WTC11 (cell line): ENCODE measurements at regions not wholly inside any gene's neighbourhood (a gene's known extent, or its start where the extent isn't known, plus 50 kb on each side); places are given as distances from the start of the nearest gene placed in this dataset.

Experiments used
- ATAC-seq: fragments of 200-7000 bp; cut with Tn5 transposase; 2 replicates; pipeline ENCODE4 v1.10.0; 2021; ENCODE audit warnings: mild to moderate bottlenecking, moderate library complexity
- CTCF ChIA-PET: fragments of 300-600 bp; sonication (Branson Sonifier 250); formaldehyde crosslinking; loops from one replicate; lab custom pipeline; 2021; ENCODE audit warnings: antibody characterized with exemption; lab: Charles Lee
- POLR2A ChIA-PET: fragments of 350-600 bp; sonication (Branson Sonifier 250); formaldehyde crosslinking; loops from one replicate; lab custom pipeline; 2021; ENCODE audit warnings: antibody characterized with exemption; lab: Charles Lee
- DNase-seq: peaks from one replicate; pipeline ENCODE4 v3.0.0; 2021; ENCODE audit warnings: low spot score
- H3K27ac Mint-ChIP-seq: 2 replicates; pipeline ENCODE4 v1.8.0; 2021; ENCODE audit warnings: mixed read lengths
- H3K27me3 Mint-ChIP-seq: 2 replicates; pipeline ENCODE4 v1.8.0; 2021; ENCODE audit warnings: low read depth, mild to moderate bottlenecking, moderate library complexity, mixed read lengths
- H3K36me3 Mint-ChIP-seq: 2 replicates; pipeline ENCODE4 v1.8.0; 2021; ENCODE audit warnings: mixed read lengths
- H3K4me1 Mint-ChIP-seq: 2 replicates; pipeline ENCODE4 v1.8.0; 2022; ENCODE audit warnings: mixed read lengths
- H3K4me3 Mint-ChIP-seq: 2 replicates; pipeline ENCODE4 v1.8.0; 2021; ENCODE audit warnings: mild to moderate bottlenecking, moderate library complexity, mixed read lengths
- H3K9me3 Mint-ChIP-seq: 2 replicates; pipeline ENCODE4 v1.8.0; 2021; ENCODE audit warnings: mixed read lengths
- AFF4 ChIP-seq: sonication (generic); formaldehyde crosslinking; IDR thresholded peaks from 2 replicates; pipeline ENCODE4 v1.8.1; 2023; ENCODE audit warnings: mild to moderate bottlenecking, missing genetic modification reagents, borderline replicate concordance
- ATF1 ChIP-seq: sonication (generic); formaldehyde crosslinking; IDR thresholded peaks from 2 replicates; pipeline ENCODE4 v1.8.1; 2023; ENCODE audit warnings: mild to moderate bottlenecking, moderate library complexity, missing genetic modification reagents
- ATF2 ChIP-seq: sonication (generic); formaldehyde crosslinking; IDR thresholded peaks from 2 replicates; pipeline ENCODE4 v1.8.1; 2022; ENCODE audit warnings: low read depth, missing genetic modification reagents, borderline replicate concordance
- ELF4 ChIP-seq: sonication (generic); formaldehyde crosslinking; IDR thresholded peaks from 2 replicates; pipeline ENCODE4 v1.8.1; 2022; ENCODE audit warnings: low read depth, mild to moderate bottlenecking, moderate library complexity, missing genetic modification reagents
- ESRRA ChIP-seq: sonication (generic); formaldehyde crosslinking; IDR thresholded peaks from 2 replicates; pipeline ENCODE4 v1.8.1; 2022; ENCODE audit warnings: mild to moderate bottlenecking, missing genetic modification reagents, borderline replicate concordance
- ETV6 ChIP-seq: sonication (generic); formaldehyde crosslinking; IDR thresholded peaks from 2 replicates; pipeline ENCODE4 v1.8.1; 2022; ENCODE audit warnings: mild to moderate bottlenecking, missing genetic modification reagents
- GRHL2 ChIP-seq: fragments of 250-450 bp; sonication (Bioruptor Pico); IDR thresholded peaks from 2 replicates; pipeline ENCODE4 v1.8.0; 2022; ENCODE audit warnings: mild to moderate bottlenecking, moderate library complexity; ENCODE audit not compliant: insufficient replicate concordance, severe bottlenecking
- JUN ChIP-seq: sonication (generic); formaldehyde crosslinking; IDR thresholded peaks from 2 replicates; pipeline ENCODE4 v1.8.0; 2023; ENCODE audit warnings: mild to moderate bottlenecking, missing genetic modification reagents
- RELA ChIP-seq: sonication (generic); formaldehyde crosslinking; IDR thresholded peaks from 2 replicates; pipeline ENCODE4 v1.8.1; 2022; ENCODE audit warnings: missing genetic modification reagents, mild to moderate bottlenecking, borderline replicate concordance
- SMAD3 ChIP-seq: sonication (generic); formaldehyde crosslinking; IDR thresholded peaks from 2 replicates; pipeline ENCODE4 v1.8.0; 2022; ENCODE audit warnings: missing genetic modification reagents, mild to moderate bottlenecking, borderline replicate concordance
- SOX15 ChIP-seq: fragments of 250-450 bp; sonication (Bioruptor Pico); IDR thresholded peaks from 2 replicates; pipeline ENCODE4 v1.9.0; 2021; ENCODE audit warnings: mild to moderate bottlenecking
- STAT6 ChIP-seq: sonication (generic); formaldehyde crosslinking; conservative IDR thresholded peaks from 2 replicates; pipeline ENCODE4 v1.8.1; 2023; ENCODE audit warnings: mild to moderate bottlenecking, low read depth, missing genetic modification reagents, moderate library complexity
- TCF7 ChIP-seq: sonication (generic); formaldehyde crosslinking; IDR thresholded peaks from 2 replicates; pipeline ENCODE4 v1.8.0; 2022; ENCODE audit warnings: mild to moderate bottlenecking, low read depth, missing genetic modification reagents, moderate library complexity
- TEAD4 ChIP-seq: sonication (generic); formaldehyde crosslinking; IDR thresholded peaks from 2 replicates; pipeline ENCODE4 v1.8.0; 2022; ENCODE audit warnings: mild to moderate bottlenecking, missing genetic modification reagents
- ZBTB21 ChIP-seq: sonication (generic); formaldehyde crosslinking; IDR thresholded peaks from 2 replicates; pipeline ENCODE4 v1.8.1; 2023; ENCODE audit warnings: mild to moderate bottlenecking, missing genetic modification reagents, borderline replicate concordance
- ZNF396 ChIP-seq: fragments of 250-450 bp; sonication (Bioruptor Pico); IDR thresholded peaks from 2 replicates; pipeline ENCODE4 v1.8.0; 2021; ENCODE audit warnings: mild to moderate bottlenecking, moderate library complexity, borderline replicate concordance
- TF ChIP-seq, protein P1 (sequence below): sonication (generic); formaldehyde crosslinking; IDR thresholded peaks from 2 replicates; pipeline ENCODE4 v1.8.1; 2023; ENCODE audit warnings: mild to moderate bottlenecking, moderate library complexity, missing genetic modification reagents
- TF ChIP-seq, protein P2 (sequence below): sonication (generic); formaldehyde crosslinking; IDR thresholded peaks from 2 replicates; pipeline ENCODE4 v1.8.0; 2023; ENCODE audit warnings: missing genetic modification reagents, mild to moderate bottlenecking, borderline replicate concordance
- TF ChIP-seq, protein P3 (sequence below): sonication (generic); formaldehyde crosslinking; IDR thresholded peaks from 2 replicates; pipeline ENCODE4 v1.8.0; 2023; ENCODE audit warnings: mild to moderate bottlenecking, missing genetic modification reagents

GRCh38 chr6:91672201-91672600 is 1085.3 kb upstream of the MAP3K7 start:
- H3K4me1 Mint-ChIP-seq: peaks cover 16% of the 10 kb centered on the region
- no peak for DNase-seq
- POLR2A ChIA-PET: no interaction called here

More at GRCh38 chr6:91672201-91672600, 1085.3 kb upstream of the MAP3K7 start:
- Mint-ChIP-seq H3K9me3 (no peaks in the 10 kb centered on the region), H3K27me3 (no peaks in the 10 kb centered on the region), H3K27ac (no peak overlapping the region), H3K4me3 (no peak overlapping the region), H3K36me3 (no peaks in the 10 kb centered on the region)
- CTCF ChIA-PET: no interaction called here
- TF ChIP-seq AFF4 (CRISPR knock-in tag) (no peak), TCF7 (no peak), ZNF396 (CRISPR knock-in tag) (no peak), SOX15 (CRISPR knock-in tag) (no peak), TEAD4 (CRISPR knock-in tag) (no peak), ATF1 (no peak), RELA (CRISPR knock-in tag) (no peak), ESRRA (CRISPR knock-in tag) (no peak), STAT6 (CRISPR knock-in tag) (no peak), ETV6 (no peak), ATF2 (CRISPR knock-in tag) (no peak), SMAD3 (CRISPR knock-in tag) (no peak), ELF4 (CRISPR knock-in tag) (no peak), JUN (CRISPR knock-in tag) (no peak), ZBTB21 (no peak), GRHL2 (CRISPR knock-in tag) (no peak)
- TF ChIP-seq, protein P1, sequence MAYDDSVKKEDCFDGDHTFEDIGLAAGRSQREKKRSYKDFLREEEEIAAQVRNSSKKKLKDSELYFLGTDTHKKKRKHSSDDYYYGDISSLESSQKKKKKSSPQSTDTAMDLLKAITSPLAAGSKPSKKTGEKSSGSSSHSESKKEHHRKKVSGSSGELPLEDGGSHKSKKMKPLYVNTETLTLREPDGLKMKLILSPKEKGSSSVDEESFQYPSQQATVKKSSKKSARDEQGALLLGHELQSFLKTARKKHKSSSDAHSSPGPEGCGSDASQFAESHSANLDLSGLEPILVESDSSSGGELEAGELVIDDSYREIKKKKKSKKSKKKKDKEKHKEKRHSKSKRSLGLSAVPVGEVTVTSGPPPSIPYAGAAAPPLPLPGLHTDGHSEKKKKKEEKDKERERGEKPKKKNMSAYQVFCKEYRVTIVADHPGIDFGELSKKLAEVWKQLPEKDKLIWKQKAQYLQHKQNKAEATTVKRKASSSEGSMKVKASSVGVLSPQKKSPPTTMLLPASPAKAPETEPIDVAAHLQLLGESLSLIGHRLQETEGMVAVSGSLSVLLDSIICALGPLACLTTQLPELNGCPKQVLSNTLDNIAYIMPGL (CRISPR knock-in tag): no peak
- TF ChIP-seq, protein P2, sequence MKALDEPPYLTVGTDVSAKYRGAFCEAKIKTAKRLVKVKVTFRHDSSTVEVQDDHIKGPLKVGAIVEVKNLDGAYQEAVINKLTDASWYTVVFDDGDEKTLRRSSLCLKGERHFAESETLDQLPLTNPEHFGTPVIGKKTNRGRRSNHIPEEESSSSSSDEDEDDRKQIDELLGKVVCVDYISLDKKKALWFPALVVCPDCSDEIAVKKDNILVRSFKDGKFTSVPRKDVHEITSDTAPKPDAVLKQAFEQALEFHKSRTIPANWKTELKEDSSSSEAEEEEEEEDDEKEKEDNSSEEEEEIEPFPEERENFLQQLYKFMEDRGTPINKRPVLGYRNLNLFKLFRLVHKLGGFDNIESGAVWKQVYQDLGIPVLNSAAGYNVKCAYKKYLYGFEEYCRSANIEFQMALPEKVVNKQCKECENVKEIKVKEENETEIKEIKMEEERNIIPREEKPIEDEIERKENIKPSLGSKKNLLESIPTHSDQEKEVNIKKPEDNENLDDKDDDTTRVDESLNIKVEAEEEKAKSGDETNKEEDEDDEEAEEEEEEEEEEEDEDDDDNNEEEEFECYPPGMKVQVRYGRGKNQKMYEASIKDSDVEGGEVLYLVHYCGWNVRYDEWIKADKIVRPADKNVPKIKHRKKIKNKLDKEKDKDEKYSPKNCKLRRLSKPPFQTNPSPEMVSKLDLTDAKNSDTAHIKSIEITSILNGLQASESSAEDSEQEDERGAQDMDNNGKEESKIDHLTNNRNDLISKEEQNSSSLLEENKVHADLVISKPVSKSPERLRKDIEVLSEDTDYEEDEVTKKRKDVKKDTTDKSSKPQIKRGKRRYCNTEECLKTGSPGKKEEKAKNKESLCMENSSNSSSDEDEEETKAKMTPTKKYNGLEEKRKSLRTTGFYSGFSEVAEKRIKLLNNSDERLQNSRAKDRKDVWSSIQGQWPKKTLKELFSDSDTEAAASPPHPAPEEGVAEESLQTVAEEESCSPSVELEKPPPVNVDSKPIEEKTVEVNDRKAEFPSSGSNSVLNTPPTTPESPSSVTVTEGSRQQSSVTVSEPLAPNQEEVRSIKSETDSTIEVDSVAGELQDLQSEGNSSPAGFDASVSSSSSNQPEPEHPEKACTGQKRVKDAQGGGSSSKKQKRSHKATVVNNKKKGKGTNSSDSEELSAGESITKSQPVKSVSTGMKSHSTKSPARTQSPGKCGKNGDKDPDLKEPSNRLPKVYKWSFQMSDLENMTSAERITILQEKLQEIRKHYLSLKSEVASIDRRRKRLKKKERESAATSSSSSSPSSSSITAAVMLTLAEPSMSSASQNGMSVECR (CRISPR knock-in tag): no peak
- TF ChIP-seq, protein P3, sequence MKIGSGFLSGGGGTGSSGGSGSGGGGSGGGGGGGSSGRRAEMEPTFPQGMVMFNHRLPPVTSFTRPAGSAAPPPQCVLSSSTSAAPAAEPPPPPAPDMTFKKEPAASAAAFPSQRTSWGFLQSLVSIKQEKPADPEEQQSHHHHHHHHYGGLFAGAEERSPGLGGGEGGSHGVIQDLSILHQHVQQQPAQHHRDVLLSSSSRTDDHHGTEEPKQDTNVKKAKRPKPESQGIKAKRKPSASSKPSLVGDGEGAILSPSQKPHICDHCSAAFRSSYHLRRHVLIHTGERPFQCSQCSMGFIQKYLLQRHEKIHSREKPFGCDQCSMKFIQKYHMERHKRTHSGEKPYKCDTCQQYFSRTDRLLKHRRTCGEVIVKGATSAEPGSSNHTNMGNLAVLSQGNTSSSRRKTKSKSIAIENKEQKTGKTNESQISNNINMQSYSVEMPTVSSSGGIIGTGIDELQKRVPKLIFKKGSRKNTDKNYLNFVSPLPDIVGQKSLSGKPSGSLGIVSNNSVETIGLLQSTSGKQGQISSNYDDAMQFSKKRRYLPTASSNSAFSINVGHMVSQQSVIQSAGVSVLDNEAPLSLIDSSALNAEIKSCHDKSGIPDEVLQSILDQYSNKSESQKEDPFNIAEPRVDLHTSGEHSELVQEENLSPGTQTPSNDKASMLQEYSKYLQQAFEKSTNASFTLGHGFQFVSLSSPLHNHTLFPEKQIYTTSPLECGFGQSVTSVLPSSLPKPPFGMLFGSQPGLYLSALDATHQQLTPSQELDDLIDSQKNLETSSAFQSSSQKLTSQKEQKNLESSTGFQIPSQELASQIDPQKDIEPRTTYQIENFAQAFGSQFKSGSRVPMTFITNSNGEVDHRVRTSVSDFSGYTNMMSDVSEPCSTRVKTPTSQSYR (CRISPR knock-in tag): no peak
- no peak for ATAC-seq
